ENCODE measurements at regions not wholly inside any gene's neighbourhood (a gene's known extent, or its start where the extent isn't known, plus 50 kb on each side); places are given as distances from the start of the nearest gene placed in this dataset.

GRCh38 chr2:238600506-238601432, 174.0 kb downstream of the ASB1 start:
- POLR2A ChIA-PET = no interaction called here
- TF ChIP-seq EZH2 (IDR thresholded peaks at IDR 0.05; ENCODE audit: borderline replicate concordance, insufficient read depth, low read depth, low read length, poor library complexity, severe bottlenecking) = no peak
- TF ChIP-seq CTCF (IDR thresholded peaks at IDR 0.05) = no peak
- H3K27me3 ChIP-seq (replicated peaks in 1 of 4; ENCODE audit: control extremely low read depth in 1 of 4, control insufficient read depth in 3 of 4, insufficient read depth in 4 of 4, low read length in 3 of 4) = peaks cover 0 to 3% (median 0%) of the 10 kb centered on the region in 4 experiments
- Mint-ChIP-seq H3K4me3 (no peak overlapping the region), H3K4me1 (no peaks in the 10 kb centered on the region), H3K27ac (no peak overlapping the region), H3K9me3 (ENCODE audit: insufficient read depth) (peaks cover 9% of the 10 kb centered on the region), H3K27me3 (peaks cover 27% of the 10 kb centered on the region)
- intact Hi-C loops (cut with micrococcal nuclease) = no loop called here
- 85% methylated on average over 15 of the region's 29 CpGs for WGBS (ENCODE audit: insufficient coverage)
- H3K79me2 ChIP-seq (ENCODE audit: control insufficient read depth, insufficient read depth, low read length) = no peaks in the 10 kb centered on the region
- no peak for ATAC-seq (ENCODE audit: low read depth)
- no peak overlapping the region for H3K9ac ChIP-seq (ENCODE audit: low read length)
- H3K4me1 ChIP-seq (ENCODE audit: control insufficient read depth in 2 of 2, insufficient read depth in 2 of 2, low read length in 2 of 2) = no peaks in the 10 kb centered on the region
- no peak overlapping the region for H3K27ac ChIP-seq (ENCODE audit: low read length in 2 of 2)
- H4K20me1 ChIP-seq (ENCODE audit: control insufficient read depth, insufficient read depth, low read length, poor library complexity, severe bottlenecking) = no peaks in the 10 kb centered on the region
- H3K9me3 ChIP-seq (ENCODE audit: control extremely low read depth in 1 of 3, control insufficient read depth in 2 of 3, insufficient read depth in 1 of 3, low read length in 2 of 3) = peaks cover 3 to 5% (median 3%) of the 10 kb centered on the region in 3 donors
- H2AFZ ChIP-seq (ENCODE audit: insufficient read depth, low read depth, low read length, poor library complexity, severe bottlenecking) = no peak overlapping the region
- H3K36me3 ChIP-seq (replicated peaks in 1 of 2; ENCODE audit: control extremely low read depth in 1 of 2, control insufficient read depth in 1 of 2, extremely low read depth in 1 of 2, insufficient read depth in 2 of 2, low read length in 1 of 2) = no peaks in the 10 kb centered on the region
- no peak overlapping the region for H3K4me3 ChIP-seq (ENCODE audit: control extremely low read depth in 1 of 5, extremely low read depth in 1 of 5, insufficient read depth in 1 of 5, low read depth in 2 of 5, low read length in 4 of 5)
- no peak for DNase-seq
- no peak overlapping the region for H3K4me2 ChIP-seq (replicated peaks; ENCODE audit: low read depth, low read length, poor library complexity, severe bottlenecking)
- CTCF ChIA-PET = no interaction called here

Measured in B cell (primary cell).